ENCODE measurements at regions not wholly inside any gene's neighbourhood (a gene's known extent, or its start where the extent isn't known, plus 50 kb on each side); places are given as distances from the start of the nearest gene placed in this dataset.
A peak's percentile ranks its signal among the peaks of the same experiment; 100 is the strongest.

DNA sequence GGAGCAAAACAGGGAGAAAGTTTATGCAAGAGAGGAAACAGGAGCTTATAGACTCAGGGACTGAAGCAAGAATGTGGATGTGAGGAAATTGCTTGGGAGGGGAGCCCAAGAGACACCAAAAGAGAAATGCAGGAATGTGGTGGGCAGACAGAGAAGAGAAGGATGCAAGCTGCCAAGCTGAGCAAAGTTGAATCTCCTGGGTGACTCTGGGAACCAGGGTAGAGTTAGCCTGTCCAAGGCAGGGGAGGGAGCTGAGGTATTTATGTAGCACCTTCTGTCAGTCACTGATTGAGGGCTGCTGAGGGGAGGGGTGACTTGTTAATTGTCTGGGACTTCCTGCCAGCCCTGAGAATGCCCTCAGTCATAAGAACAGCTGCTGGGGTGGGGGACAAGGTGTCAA is 464.3 kb downstream of the NBAS start:
- no peak overlapping the region for H2AFZ ChIP-seq (ENCODE audit: low read length)
- H3K79me2 ChIP-seq (ENCODE audit: control insufficient read depth, insufficient read depth, low read length): no peaks in the 10 kb centered on the region
- no peak overlapping the region for H3K9ac ChIP-seq (ENCODE audit: insufficient read depth, low read length)
- H3K4me3 ChIP-seq (replicated peaks in 1 of 4; ENCODE audit: control extremely low read depth in 1 of 4, insufficient read depth in 1 of 4, low read depth in 3 of 4, low read length in 4 of 4): no peak overlapping the region
- no peaks in the 10 kb centered on the region for H4K20me1 ChIP-seq (ENCODE audit: control insufficient read depth, extremely low read depth, insufficient read depth, low read length)
- no peak overlapping the region for H3K27ac ChIP-seq (ENCODE audit: insufficient read depth, low read length)
- H3K36me3 ChIP-seq (ENCODE audit: control insufficient read depth, insufficient read depth, low read length): no peaks in the 10 kb centered on the region
- TF ChIP-seq EZH2 (IDR thresholded peaks at IDR 0.05; ENCODE audit: low read length, missing control alignments): no peak
- no peak for TF ChIP-seq CTCF (conservative IDR thresholded peaks at IDR 0.05 in 1 of 2, IDR thresholded peaks at IDR 0.05 in 1 of 2; ENCODE audit: low read depth in 1 of 2, low read length in 2 of 2)
- no peaks in the 10 kb centered on the region for H3K9me3 ChIP-seq (ENCODE audit: control insufficient read depth, insufficient read depth, low read depth, low read length)
- H3K4me2 ChIP-seq (ENCODE audit: extremely low read depth, insufficient read depth, low read length): no peak overlapping the region
- peak in 1 of 2 donors; percentile 42 for DNase-seq (ENCODE audit: low read depth in 2 of 2)
- no peaks in the 10 kb centered on the region for H3K27me3 ChIP-seq (ENCODE audit: control insufficient read depth, insufficient read depth, low read length)
- no peaks in the 10 kb centered on the region for H3K4me1 ChIP-seq (ENCODE audit: control insufficient read depth, extremely low read depth, insufficient read depth, low read length)

DNA sequence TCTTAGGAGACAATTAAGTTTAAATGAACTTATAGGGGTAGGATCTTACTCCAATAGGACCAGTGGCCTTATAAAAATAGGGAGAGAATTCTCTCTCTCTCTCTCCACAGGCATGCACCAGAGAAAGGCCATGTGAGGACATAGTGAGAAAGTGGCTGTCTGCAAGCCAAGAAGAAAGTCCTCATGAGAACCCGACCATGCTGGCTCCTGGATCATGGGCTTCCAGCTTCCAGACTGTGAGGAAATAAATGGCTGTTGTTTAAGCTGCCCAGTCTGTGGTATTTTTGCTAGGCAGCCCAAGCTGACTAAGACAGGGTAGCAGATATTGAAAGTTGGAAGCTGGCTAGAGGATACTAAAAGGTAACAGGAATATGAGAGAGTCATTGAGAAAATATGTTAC is 454.0 kb downstream of the NBAS start:
- no peaks in the 10 kb centered on the region for H3K9me3 ChIP-seq (ENCODE audit: control insufficient read depth, insufficient read depth, low read depth, low read length)

GRCh38 chr2:15111718-15112117 is 449.4 kb downstream of the NBAS start:
- TF ChIP-seq CTCF (conservative IDR thresholded peaks at IDR 0.05 in 1 of 2, IDR thresholded peaks at IDR 0.05 in 1 of 2; ENCODE audit: low read depth in 1 of 2, low read length in 2 of 2) (no peak), EZH2 (IDR thresholded peaks at IDR 0.05; ENCODE audit: low read length, missing control alignments) (no peak)
- no peak for DNase-seq (ENCODE audit: low read depth in 2 of 2)

More for the DNA sequence above, 454.0 kb downstream of the NBAS start:
- no peak for TF ChIP-seq CTCF (conservative IDR thresholded peaks at IDR 0.05 in 1 of 2, IDR thresholded peaks at IDR 0.05 in 1 of 2; ENCODE audit: low read depth in 1 of 2, low read length in 2 of 2)
- no peak for TF ChIP-seq EZH2 (IDR thresholded peaks at IDR 0.05; ENCODE audit: low read length, missing control alignments)
- Histone ChIP-seq H3K27me3 (ENCODE audit: control insufficient read depth, insufficient read depth, low read length) (no peaks in the 10 kb centered on the region), H3K9ac (ENCODE audit: insufficient read depth, low read length) (no peak overlapping the region), H3K4me2 (ENCODE audit: extremely low read depth, insufficient read depth, low read length) (no peak overlapping the region), H3K27ac (ENCODE audit: insufficient read depth, low read length) (no peak overlapping the region), H4K20me1 (ENCODE audit: control insufficient read depth, extremely low read depth, insufficient read depth, low read length) (no peaks in the 10 kb centered on the region), H3K4me1 (ENCODE audit: control insufficient read depth, extremely low read depth, insufficient read depth, low read length) (no peaks in the 10 kb centered on the region), H3K4me3 (replicated peaks in 1 of 4; ENCODE audit: control extremely low read depth in 1 of 4, insufficient read depth in 1 of 4, low read depth in 3 of 4, low read length in 4 of 4) (no peak overlapping the region), H3K79me2 (ENCODE audit: control insufficient read depth, insufficient read depth, low read length) (no peaks in the 10 kb centered on the region), H3K36me3 (ENCODE audit: control insufficient read depth, insufficient read depth, low read length) (no peaks in the 10 kb centered on the region), H2AFZ (ENCODE audit: low read length) (no peak overlapping the region)
- peak in 1 of 2 donors; percentile 79 for DNase-seq (ENCODE audit: low read depth in 2 of 2)

More at GRCh38 chr2:15111718-15112117, 449.4 kb downstream of the NBAS start:
- Histone ChIP-seq H3K4me3 (replicated peaks in 1 of 4; ENCODE audit: control extremely low read depth in 1 of 4, insufficient read depth in 1 of 4, low read depth in 3 of 4, low read length in 4 of 4) (no peak overlapping the region), H3K9me3 (ENCODE audit: control insufficient read depth, insufficient read depth, low read depth, low read length) (no peaks in the 10 kb centered on the region), H2AFZ (ENCODE audit: low read length) (no peak overlapping the region), H4K20me1 (ENCODE audit: control insufficient read depth, extremely low read depth, insufficient read depth, low read length) (no peaks in the 10 kb centered on the region), H3K27ac (ENCODE audit: insufficient read depth, low read length) (no peak overlapping the region), H3K4me1 (ENCODE audit: control insufficient read depth, extremely low read depth, insufficient read depth, low read length) (no peaks in the 10 kb centered on the region), H3K9ac (ENCODE audit: insufficient read depth, low read length) (no peak overlapping the region), H3K4me2 (ENCODE audit: extremely low read depth, insufficient read depth, low read length) (no peak overlapping the region), H3K79me2 (ENCODE audit: control insufficient read depth, insufficient read depth, low read length) (no peaks in the 10 kb centered on the region), H3K36me3 (ENCODE audit: control insufficient read depth, insufficient read depth, low read length) (no peaks in the 10 kb centered on the region), H3K27me3 (ENCODE audit: control insufficient read depth, insufficient read depth, low read length) (no peaks in the 10 kb centered on the region)
